Posterior cingulate gyrus (tissue), 11 donors: ENCODE measurements at regions not wholly inside any gene's neighbourhood (a gene's known extent, or its start where the extent isn't known, plus 50 kb on each side); places are given as distances from the start of the nearest gene placed in this dataset.

Experiments
- DNase-seq, 10 donors: peaks; one replicate each; pipeline versions ENCODE4 v3.0.0 to v3.0.0-alpha.2; 2020 to 2021; ENCODE audit warnings: mixed read lengths in 3 of 10
- intact Hi-C: fragments of 100-400 bp; cut with DNase I; formaldehyde crosslinking; loops from one replicate; pipeline ENCODE4 v1.15.1; 2023

DNA sequence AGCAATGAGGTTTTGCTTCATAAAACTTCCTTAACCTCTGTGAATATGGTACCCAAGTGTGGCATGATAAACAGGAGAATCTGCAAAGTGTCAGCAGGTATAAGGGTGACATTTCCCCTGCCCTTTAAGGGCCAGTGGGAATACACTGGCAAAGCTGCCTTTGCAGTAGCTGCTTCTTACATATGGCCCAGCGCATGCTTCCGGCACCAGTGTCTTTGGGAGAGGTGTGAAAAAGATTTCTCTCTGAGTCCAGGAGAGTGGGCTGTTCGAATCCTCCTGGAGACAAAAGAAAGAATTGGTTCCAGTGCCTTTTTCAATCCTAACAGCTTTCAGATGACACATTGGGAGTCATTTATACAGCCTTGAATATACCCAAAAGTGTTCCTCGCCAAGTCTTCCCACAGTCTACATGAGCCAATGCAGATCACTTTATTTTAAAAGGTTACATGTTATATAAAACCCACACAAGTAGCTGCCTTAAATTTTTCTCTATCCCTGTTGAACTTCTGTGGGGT, 437.7 kb downstream of the PRKD1 start:
- intact Hi-C loops = no loop called here
- DNase-seq = peak in 7 of 10 donors; percentile 15 to 86 (median 34)

DNA sequence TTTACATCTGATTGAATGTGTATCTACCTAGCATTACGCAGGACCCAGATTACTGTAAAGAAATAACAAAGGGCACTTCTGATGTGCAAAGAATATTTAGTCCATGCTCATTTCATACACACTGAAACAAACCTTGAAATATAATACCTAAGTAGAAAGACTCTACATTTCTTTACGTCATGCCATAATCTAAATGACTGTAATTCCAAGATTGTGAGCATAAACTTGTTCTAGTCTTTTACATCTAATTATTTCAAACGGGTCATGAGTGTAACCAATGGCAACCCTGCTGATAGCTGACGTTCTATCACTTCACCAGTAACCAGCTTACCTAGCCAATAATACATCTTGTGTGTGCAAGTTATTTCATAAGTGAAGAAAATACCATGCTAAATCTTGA, 433.8 kb downstream of the PRKD1 start:
- no peak for DNase-seq
- intact Hi-C loops = no loop called here

DNA sequence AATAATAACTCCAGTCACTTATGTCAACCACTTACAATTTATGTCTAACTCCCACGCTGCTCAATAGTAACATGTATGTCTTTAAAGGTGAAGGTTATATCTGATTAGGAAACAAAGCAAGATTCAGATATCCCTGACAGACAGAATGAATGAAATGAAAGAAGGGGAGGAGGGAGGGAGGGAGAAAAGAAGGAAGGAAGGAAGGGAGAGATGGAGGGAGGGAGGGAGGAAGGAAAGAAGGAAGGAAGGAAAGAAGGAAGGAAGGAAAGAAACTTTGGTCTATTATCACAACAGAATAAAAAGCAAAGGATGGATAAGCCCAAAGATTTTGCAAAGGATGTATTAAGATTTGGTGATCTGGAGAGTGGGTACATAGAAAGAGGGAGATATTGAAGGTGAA, 433.3 kb downstream of the PRKD1 start:
- DNase-seq = no peak
- intact Hi-C loops = no loop called here

DNA sequence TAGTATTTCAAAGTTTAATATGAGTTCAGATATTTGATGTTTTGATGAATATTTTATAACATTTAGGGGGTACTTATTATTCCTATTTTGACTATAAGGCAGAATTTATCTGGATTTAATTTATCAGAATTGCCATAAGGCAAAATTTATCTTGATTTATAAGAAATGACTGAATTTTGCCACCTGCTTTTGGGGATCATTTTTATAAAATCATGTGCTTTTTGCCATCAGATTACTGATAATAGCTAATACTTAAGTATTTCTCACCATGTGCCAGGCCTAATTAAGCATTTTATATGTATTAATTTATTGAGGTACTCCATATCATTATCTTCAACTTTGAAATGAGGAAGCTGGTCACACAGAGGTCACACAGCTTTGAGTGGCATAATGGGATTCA, 423.7 kb downstream of the PRKD1 start:
- intact Hi-C loops = no loop called here
- no peak for DNase-seq

DNA sequence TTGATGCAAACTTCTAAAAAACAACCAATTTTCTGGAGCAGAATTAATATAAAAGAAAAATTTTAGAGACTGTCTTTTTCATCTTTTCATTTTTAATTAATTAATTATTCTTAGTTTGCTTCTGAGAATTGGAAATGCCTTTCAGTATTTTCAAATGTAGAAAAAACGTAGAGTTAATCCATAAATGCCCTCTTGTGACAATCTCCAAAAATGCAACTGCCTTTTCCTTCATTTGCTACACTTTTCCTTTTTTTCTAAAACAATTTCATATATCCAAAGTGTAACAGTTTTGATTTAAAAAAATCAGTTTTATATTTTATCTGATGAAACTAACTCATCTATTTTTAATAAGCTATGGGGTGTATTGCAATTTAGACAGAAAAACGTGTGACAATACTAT, 409.3 kb downstream of the PRKD1 start:
- intact Hi-C loops = loop anchor here (5.0 kb wide), 1 partner anchor 746 kb away; no protein-coding TSS in a partner anchor
- DNase-seq = no peak

DNA sequence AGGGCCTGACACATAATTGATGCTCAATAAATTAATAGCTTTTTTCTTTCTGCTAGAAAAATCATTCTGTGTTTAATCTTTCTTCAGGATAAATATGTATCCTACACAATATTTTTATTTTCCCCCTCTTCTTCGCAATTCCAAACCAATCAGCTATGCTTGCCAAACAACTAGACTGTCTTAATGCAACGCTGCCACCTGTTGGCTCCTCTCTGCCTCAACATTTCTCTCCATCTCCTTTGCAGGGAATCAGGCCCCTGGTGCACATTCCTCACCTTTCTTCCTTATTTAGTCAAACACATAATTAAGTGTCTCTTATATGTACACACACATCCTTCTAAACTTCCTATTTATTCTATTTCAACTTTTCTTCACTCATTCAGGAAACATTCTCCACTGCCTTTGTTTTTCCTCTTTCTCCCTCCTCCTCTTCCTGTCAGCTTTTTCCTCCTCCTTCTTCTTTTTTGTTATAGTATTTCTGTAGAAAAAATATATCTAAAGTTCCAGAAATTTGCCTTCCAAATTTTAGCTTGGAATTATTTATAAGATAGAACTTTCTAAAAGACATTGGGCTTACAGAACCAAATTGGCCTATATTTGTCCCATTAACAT, 406.0 kb downstream of the PRKD1 start:
- intact Hi-C loops = no loop called here
- no peak for DNase-seq
